ENCODE measurements at regions not wholly inside any gene's neighbourhood (a gene's known extent, or its start where the extent isn't known, plus 50 kb on each side); places are given as distances from the start of the nearest gene placed in this dataset.

- Histone ChIP-seq H3K36me3 (ENCODE audit: control insufficient read depth, insufficient read depth, low read length) (no peaks in the 10 kb centered on the region), H3K4me3 (ENCODE audit: low read depth, low read length) (no peak overlapping the region), H3K27me3 (ENCODE audit: control insufficient read depth, insufficient read depth, low read length) (no peaks in the 10 kb centered on the region)
- TF ChIP-seq, protein P1, sequence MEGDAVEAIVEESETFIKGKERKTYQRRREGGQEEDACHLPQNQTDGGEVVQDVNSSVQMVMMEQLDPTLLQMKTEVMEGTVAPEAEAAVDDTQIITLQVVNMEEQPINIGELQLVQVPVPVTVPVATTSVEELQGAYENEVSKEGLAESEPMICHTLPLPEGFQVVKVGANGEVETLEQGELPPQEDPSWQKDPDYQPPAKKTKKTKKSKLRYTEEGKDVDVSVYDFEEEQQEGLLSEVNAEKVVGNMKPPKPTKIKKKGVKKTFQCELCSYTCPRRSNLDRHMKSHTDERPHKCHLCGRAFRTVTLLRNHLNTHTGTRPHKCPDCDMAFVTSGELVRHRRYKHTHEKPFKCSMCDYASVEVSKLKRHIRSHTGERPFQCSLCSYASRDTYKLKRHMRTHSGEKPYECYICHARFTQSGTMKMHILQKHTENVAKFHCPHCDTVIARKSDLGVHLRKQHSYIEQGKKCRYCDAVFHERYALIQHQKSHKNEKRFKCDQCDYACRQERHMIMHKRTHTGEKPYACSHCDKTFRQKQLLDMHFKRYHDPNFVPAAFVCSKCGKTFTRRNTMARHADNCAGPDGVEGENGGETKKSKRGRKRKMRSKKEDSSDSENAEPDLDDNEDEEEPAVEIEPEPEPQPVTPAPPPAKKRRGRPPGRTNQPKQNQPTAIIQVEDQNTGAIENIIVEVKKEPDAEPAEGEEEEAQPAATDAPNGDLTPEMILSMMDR (IDR thresholded peaks at IDR 0.05; ENCODE audit: insufficient read depth, low read length, poor library complexity, severe bottlenecking), result no peak
- no peak for DNase-seq (ENCODE audit: low read depth)
Measured at GRCh38 chr11:91694331-91694730, 530.3 kb upstream of the FAT3 start.

DNA sequence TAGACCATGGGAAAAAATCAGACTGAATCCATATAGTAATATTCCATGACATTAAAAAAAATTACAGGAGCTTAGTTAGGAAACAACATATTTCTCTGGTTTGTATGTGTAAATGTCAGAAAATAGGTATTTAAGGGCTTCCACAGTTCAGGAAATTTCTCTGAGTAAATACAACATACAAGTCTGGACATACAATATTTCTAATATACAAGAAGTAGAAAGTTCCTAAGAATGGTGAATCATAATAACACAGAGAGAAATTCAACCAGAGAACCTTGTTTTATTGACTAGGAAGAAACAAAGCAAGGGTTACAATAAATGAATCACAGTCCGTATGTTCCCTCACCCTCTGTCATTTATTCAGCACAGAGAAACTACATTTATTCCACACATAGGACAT is 532.7 kb upstream of the FAT3 start:
- TF ChIP-seq, protein P1 (IDR thresholded peaks at IDR 0.05; ENCODE audit: insufficient read depth, low read length, poor library complexity, severe bottlenecking), result no peak
- no peak for DNase-seq (ENCODE audit: low read depth)

DNA sequence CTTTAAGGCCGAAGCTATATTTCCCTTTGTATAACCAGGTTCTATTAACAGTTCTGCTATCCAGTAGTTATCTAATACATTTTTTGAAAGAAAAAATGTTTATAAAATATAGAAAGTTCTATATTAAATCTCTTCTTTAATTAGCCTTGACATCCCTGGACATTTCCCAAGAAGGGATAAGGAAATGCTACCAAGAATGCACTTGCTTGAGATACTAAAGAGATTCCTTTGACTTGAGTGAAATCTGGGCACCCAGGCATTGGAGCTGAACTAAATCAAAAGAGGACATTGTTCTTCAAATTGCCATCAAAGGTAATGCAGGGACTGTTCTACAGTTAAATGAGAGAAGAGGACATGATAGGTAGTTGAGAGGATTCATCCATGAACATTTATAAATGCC is 535.9 kb upstream of the FAT3 start:
- TF ChIP-seq, protein P1 (IDR thresholded peaks at IDR 0.05; ENCODE audit: insufficient read depth, low read length, poor library complexity, severe bottlenecking), result no peak
- no peaks in the 10 kb centered on the region for H3K36me3 ChIP-seq (ENCODE audit: control insufficient read depth, insufficient read depth, low read length)
- H3K4me3 ChIP-seq (ENCODE audit: low read depth, low read length), result no peak overlapping the region
- no peak for DNase-seq (ENCODE audit: low read depth)
- H3K27me3 ChIP-seq (ENCODE audit: control insufficient read depth, insufficient read depth, low read length), result no peaks in the 10 kb centered on the region

More for the DNA sequence above, 532.7 kb upstream of the FAT3 start:
- H3K36me3 ChIP-seq (ENCODE audit: control insufficient read depth, insufficient read depth, low read length), result no peaks in the 10 kb centered on the region
- H3K27me3 ChIP-seq (ENCODE audit: control insufficient read depth, insufficient read depth, low read length), result no peaks in the 10 kb centered on the region
- no peak overlapping the region for H3K4me3 ChIP-seq (ENCODE audit: low read depth, low read length)

DNA sequence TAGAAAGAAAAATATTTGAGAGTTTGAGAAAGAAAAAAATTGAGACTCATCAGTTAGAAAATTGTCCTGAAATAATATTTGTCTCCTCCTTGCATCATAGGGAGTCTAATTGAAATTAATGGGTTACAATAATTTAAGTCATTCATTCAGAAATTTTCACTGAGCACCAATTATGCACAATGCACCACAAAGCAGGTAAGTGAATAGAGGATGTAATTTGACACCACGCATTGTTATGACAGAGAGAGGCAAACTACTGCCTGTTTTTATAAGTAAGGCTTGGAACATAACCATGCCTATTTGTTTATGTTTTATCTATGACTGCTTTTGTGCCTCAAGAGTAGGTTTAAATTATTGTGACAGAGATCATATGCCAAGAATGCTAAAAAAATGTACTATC is 537.9 kb upstream of the FAT3 start:
- Histone ChIP-seq H3K27me3 (ENCODE audit: control insufficient read depth, insufficient read depth, low read length) (no peaks in the 10 kb centered on the region), H3K36me3 (ENCODE audit: control insufficient read depth, insufficient read depth, low read length) (no peaks in the 10 kb centered on the region), H3K4me3 (ENCODE audit: low read depth, low read length) (no peak overlapping the region)
- no peak for DNase-seq (ENCODE audit: low read depth)
- TF ChIP-seq, protein P1 (IDR thresholded peaks at IDR 0.05; ENCODE audit: insufficient read depth, low read length, poor library complexity, severe bottlenecking), result no peak

DNA sequence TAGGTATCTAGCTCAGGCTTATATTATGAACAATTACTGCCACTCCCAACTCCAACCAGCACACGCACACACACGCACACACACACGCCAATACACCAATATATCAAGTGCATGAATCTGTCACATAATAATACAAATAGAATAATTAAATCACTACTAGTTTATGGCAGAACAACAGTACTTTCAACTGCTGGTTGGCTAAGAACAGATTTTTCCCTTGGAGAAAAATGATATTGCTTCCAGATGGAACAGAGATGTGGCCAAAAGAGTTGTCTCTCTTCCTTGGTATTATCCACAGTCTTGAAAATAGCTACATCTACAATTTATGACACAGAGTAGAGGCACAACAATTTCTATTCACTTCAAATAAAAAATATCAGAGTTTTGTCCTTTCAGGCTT is 538.3 kb upstream of the FAT3 start:
- no peak for DNase-seq (ENCODE audit: low read depth)
- TF ChIP-seq, protein P1 (IDR thresholded peaks at IDR 0.05; ENCODE audit: insufficient read depth, low read length, poor library complexity, severe bottlenecking), result no peak
- no peak overlapping the region for H3K4me3 ChIP-seq (ENCODE audit: low read depth, low read length)
- no peaks in the 10 kb centered on the region for H3K36me3 ChIP-seq (ENCODE audit: control insufficient read depth, insufficient read depth, low read length)
- H3K27me3 ChIP-seq (ENCODE audit: control insufficient read depth, insufficient read depth, low read length), result no peaks in the 10 kb centered on the region

DNA sequence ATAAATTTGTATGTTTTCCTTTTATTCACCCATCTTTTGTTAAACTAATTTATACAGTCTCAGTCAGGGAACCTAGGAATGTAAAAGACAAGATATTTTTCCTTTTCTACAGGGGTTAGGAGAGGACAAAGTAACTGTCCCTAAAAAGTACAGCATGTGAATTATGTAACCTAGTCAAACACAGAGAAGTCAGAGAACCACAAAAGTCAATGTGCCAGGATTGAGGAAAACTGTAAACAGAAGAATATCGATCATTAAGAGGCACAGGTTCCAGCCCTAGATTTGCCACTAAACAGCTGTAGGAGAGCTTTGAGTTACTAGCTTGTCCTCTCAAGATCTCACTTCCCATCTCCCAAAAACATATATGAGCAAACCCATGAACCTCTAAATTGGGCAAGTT is 550.9 kb upstream of the FAT3 start:
- DNase-seq (ENCODE audit: low read depth), result no peak
- TF ChIP-seq, protein P1 (IDR thresholded peaks at IDR 0.05; ENCODE audit: insufficient read depth, low read length, poor library complexity, severe bottlenecking), result no peak
- H3K27me3 ChIP-seq (ENCODE audit: control insufficient read depth, insufficient read depth, low read length), result no peaks in the 10 kb centered on the region
- no peaks in the 10 kb centered on the region for H3K36me3 ChIP-seq (ENCODE audit: control insufficient read depth, insufficient read depth, low read length)
- H3K4me3 ChIP-seq (ENCODE audit: low read depth, low read length), result no peak overlapping the region

All from kidney epithelial cell (primary cell).